Esophagus squamous epithelium (tissue), 4 donors: ENCODE measurements at regions not wholly inside any gene's neighbourhood (a gene's known extent, or its start where the extent isn't known, plus 50 kb on each side); places are given as distances from the start of the nearest gene placed in this dataset.

Experiments used
- CTCF ChIP-seq, 6 experiments: fragments of 450-650 bp in 4 of 6; fragments of 200-600 bp in 2 of 6; sonication (generic) in 2 of 6; IDR thresholded peaks; one replicate each; pipeline ENCODE4 v1.5.1; 2016 to 2019; ENCODE audit warnings: antibody characterized with exemption in 6 of 6, mild to moderate bottlenecking in 4 of 6, moderate library complexity in 4 of 6
- POLR2A ChIP-seq, 4 donors: fragments of 450-650 bp; IDR thresholded peaks; one replicate each; pipeline ENCODE4 v1.6.1; 2017; ENCODE audit warnings: antibody characterized with exemption in 4 of 4, mild to moderate bottlenecking in 4 of 4, moderate library complexity in 3 of 4

- no peak for TF ChIP-seq CTCF (IDR thresholded peaks at IDR 0.05)
- no peak for TF ChIP-seq POLR2A (IDR thresholded peaks at IDR 0.05)
Measured at GRCh38 chr10:2097937-2098336, 360.6 kb upstream of the ADARB2 start.
